OCI-LY7 (cell line): ENCODE measurements at regions not wholly inside any gene's neighbourhood (a gene's known extent, or its start where the extent isn't known, plus 50 kb on each side); places are given as distances from the start of the nearest gene placed in this dataset.
"Not testable (repeated sequence)": the region's sequence is repeated elsewhere in the genome, so short reads cannot be mapped to it uniquely, and the experiment has no call there.

Experiments used
- BruUV-seq: library from RNA; stranded (reverse); fragments of 400-500 nt; replicated peaks from 2 replicates; lab custom pipeline; 2021; lab: Mats Ljungman, UMichigan
- CTCF ChIA-PET: fragments of 300-600 bp; sonication (Branson Sonifier 250); formaldehyde crosslinking; loops from one replicate; lab custom pipeline; 2022; ENCODE audit warnings: antibody characterized with exemption; ENCODE audit not compliant: unreplicated experiment; lab: Charles Lee
- POLR2A ChIA-PET: fragments of 300-600 bp; sonication (Branson Sonifier 250); formaldehyde crosslinking; loops from one replicate; lab custom pipeline; 2022; ENCODE audit warnings: antibody characterized with exemption; lab: Charles Lee
- DNase-seq: peaks from one replicate; pipeline ENCODE4 v3.0.0-alpha.2; 2015; ENCODE audit warnings: low spot score
- H2AFZ ChIP-seq: fragments of 200-600 bp; sonication (generic), shearing (Covaris generic); 2 replicates; pipeline ENCODE4 v1.6.1; 2014; ENCODE audit warnings: mild to moderate bottlenecking, antibody characterized with exemption, low read length, moderate library complexity
- H3K27ac ChIP-seq: fragments of 200-600 bp; sonication (generic); 2 replicates; pipeline ENCODE4 v1.5.1; 2014; ENCODE audit warnings: mixed run types, low read depth, mild to moderate bottlenecking, moderate library complexity, low read length, inconsistent platforms; ENCODE audit not compliant: poor library complexity, severe bottlenecking
- H3K36me3 ChIP-seq: fragments of 200-600 bp; sonication (generic); 2 replicates; pipeline ENCODE4 v1.6.1; 2014; ENCODE audit warnings: mild to moderate bottlenecking, antibody characterized with exemption, low read length, moderate library complexity, mixed read lengths; ENCODE audit not compliant: insufficient read depth
- H3K4me1 ChIP-seq: fragments of 200-600 bp; sonication (generic); 2 replicates; pipeline ENCODE4 v1.5.1; 2014; ENCODE audit warnings: mild to moderate bottlenecking, low read length; ENCODE audit not compliant: insufficient read depth, poor library complexity, severe bottlenecking
- H3K4me2 ChIP-seq: fragments of 200-600 bp; sonication (generic); 2 replicates; pipeline ENCODE4 v1.6.1; 2014; ENCODE audit warnings: mild to moderate bottlenecking, low read length
- H3K4me3 ChIP-seq: fragments of 200-600 bp; sonication (generic); 2 replicates; pipeline ENCODE4 v1.5.1; 2014; ENCODE audit warnings: mild to moderate bottlenecking, low read depth, low read length; ENCODE audit not compliant: poor library complexity, severe bottlenecking
- H3K79me2 ChIP-seq: fragments of 200-600 bp; sonication (generic); 2 replicates; pipeline ENCODE4 v1.6.1; 2016; ENCODE audit warnings: low read depth, mild to moderate bottlenecking, low read length, moderate library complexity, mixed read lengths; ENCODE audit not compliant: insufficient read depth
- H3K9me2 ChIP-seq: fragments of 200-600 bp; sonication (generic); 2 replicates; pipeline ENCODE4 v1.6.1; 2016; ENCODE audit warnings: mild to moderate bottlenecking, low read length, mixed read lengths; ENCODE audit not compliant: insufficient read depth
- H3K9me3 ChIP-seq: fragments of 200-600 bp; sonication (generic); 2 replicates; pipeline ENCODE4 v1.6.1; 2014; ENCODE audit warnings: mild to moderate bottlenecking, mixed run types, low read length, mixed read lengths
- H4K20me1 ChIP-seq: fragments of 200-600 bp; sonication (generic); 2 replicates; pipeline ENCODE4 v1.6.1; 2014; ENCODE audit warnings: mild to moderate bottlenecking, antibody characterized with exemption, low read length, moderate library complexity, mixed read lengths; ENCODE audit not compliant: insufficient read depth
- intact Hi-C: fragments of 100-400 bp; cut with micrococcal nuclease; formaldehyde crosslinking; loops from one replicate; pipeline ENCODE4 v1.10.0; 2022; ENCODE audit not compliant: unreplicated experiment

DNA sequence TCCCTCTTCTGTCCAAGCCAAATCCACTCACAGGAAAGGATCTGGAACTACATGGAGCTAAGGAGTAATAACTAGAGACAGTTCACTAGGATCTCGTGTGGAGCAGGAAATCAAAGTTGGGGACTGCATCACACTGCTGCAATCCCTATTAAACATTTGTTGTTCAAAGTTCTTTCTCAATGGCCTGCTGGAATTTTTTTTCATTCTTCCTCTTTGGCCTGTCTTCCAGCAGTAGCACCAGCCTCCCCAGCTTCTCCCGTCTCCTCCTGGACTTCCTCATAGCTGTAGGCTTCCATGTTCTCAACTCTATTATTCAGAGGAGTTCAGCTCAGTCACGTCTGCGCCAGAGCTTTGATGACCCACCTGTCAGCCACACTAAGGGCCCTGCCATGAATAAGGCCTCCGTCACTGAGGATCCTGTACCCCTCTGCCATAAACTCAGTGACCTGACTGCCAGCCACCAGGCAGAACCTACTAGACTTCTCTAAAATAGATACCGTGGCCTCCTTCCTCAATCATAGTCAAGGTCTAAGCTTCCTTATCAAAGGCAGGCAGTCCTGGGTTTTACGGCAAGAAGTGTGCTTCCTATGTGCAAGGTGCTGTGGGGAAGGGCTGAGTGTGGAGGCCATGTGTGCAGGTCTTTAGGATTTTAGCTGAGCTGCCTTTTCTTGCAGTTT, 60.9 kb upstream of the PLGLB2 start:
- H3K4me1 ChIP-seq, CTCF ChIA-PET, H4K20me1 ChIP-seq, H3K9me3 ChIP-seq, H3K4me2 ChIP-seq, H3K79me2 ChIP-seq, DNase-seq, H3K36me3 ChIP-seq, H3K27ac ChIP-seq, intact Hi-C loops, BruUV-seq, H2AFZ ChIP-seq, H3K4me3 ChIP-seq, H3K9me2 ChIP-seq, POLR2A ChIA-PET: not testable (repeated sequence)

DNA sequence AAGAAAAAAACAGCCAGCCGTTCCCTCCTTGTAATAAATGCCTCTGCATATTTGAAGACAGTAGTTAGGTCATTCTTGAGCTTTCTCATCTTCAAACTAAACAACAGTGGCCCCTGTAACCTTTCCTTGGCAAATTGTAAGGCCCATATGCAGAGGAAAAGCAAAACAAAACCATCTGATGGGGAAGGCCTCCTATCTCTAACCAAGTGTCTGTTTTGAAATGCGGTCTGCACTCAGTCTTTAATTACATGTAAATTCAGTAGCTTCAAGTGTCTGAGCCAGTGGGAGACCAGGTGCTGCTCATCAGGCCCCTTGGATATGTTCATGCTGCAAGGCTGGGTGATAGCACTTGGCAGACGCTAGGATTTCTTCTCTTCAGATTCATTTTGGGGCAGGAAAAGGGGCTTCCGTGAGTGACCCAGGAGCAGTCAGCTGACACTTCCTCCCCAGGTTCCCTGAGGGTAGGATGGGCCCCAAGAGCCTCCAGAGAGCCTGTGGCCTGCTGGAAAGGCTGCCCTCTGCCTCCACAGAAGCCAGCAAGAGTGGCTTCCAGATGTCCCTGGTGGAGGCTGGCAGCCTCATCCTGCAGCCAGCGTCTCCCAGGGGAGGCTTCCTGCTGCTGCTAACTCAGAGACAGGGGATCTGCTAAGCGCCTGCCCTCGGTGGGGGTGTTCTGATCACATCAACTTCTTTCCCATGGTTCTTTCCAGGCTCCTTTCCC, 60.2 kb upstream of the PLGLB2 start:
- H3K9me3 ChIP-seq, DNase-seq, intact Hi-C loops, CTCF ChIA-PET, H3K4me3 ChIP-seq, H3K4me2 ChIP-seq, BruUV-seq, H3K79me2 ChIP-seq, H4K20me1 ChIP-seq, H3K27ac ChIP-seq, H3K9me2 ChIP-seq, H3K4me1 ChIP-seq, H3K36me3 ChIP-seq, H2AFZ ChIP-seq, POLR2A ChIA-PET: not testable (repeated sequence)

DNA sequence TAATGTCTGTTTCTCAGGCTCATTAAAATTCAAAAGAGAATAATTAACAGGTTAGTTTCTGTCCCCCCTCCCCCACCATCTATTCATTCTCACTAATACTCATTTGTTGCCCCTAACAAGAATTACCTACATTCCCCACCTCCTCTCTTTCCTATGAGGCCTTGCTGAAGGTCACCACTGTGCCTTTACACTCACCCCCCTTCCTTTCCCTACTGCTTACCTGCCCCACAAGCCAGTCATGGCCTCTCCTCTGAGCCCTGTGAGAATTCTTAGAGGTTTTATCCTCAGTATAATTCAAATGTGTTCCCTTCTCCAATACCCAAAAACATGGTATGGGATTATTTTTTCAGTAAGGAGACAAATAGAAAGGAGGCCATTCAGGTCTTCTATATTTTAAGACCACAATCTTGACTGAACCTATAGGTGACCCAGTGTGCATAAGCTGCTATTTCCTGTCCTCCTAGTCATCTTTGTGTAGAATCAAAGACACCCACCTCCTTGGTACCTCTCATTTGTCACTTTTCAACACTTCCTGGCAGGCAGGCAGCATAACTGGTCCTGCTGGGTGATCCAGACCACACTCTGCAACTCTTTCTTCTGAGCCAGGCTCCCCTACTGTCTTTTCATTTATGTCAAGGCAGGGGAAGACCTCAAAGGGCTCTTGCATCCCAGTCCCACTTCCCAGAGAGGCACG, 55.8 kb upstream of the PLGLB2 start:
- CTCF ChIA-PET, intact Hi-C loops, H3K4me3 ChIP-seq, POLR2A ChIA-PET, H3K36me3 ChIP-seq, DNase-seq, H3K4me2 ChIP-seq, H2AFZ ChIP-seq, H3K4me1 ChIP-seq, BruUV-seq, H3K27ac ChIP-seq, H3K79me2 ChIP-seq, H4K20me1 ChIP-seq, H3K9me2 ChIP-seq, H3K9me3 ChIP-seq: not testable (repeated sequence)

DNA sequence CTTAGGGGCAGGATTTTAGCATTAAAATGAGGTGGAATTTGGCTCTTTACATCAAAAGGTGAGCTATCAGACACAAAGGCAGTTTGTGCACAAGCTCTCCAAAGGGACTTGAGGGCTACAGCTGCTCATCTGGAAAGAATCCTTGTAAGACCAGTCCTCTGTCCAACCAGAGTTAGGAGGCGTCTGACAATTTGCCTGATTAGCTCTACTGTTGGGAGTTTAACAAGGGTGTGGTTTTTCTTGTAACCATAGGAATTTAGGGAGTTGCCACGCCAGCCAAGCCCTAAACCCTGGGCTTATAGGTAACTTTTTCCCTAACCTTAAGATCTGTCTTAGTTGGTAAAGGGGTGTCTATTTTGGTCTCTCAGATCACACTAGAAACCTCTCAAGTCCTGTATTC, 55.0 kb upstream of the PLGLB2 start:
- DNase-seq, POLR2A ChIA-PET, BruUV-seq: not testable (repeated sequence)

DNA sequence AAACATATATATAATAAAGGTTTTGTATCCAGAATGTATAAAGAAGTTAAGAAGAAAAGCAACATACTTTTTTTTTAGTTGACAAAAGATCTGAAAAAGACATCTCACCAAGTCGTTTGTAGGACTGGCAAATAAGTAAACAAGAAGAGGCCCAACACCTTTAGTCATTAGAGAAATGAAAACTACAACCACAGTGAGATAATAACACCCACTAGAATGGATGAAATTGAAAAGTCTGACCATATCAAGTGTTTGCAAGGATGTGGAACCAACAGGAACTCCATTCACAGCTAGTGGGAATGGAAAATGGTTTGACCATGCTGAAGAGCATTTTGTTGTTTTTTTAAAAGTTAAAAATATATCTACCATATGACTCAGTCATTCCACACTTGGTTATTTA, 54.0 kb upstream of the PLGLB2 start:
- DNase-seq, H3K79me2 ChIP-seq, H3K4me1 ChIP-seq, intact Hi-C loops, POLR2A ChIA-PET, H4K20me1 ChIP-seq, CTCF ChIA-PET, H3K9me2 ChIP-seq, H3K27ac ChIP-seq, H3K36me3 ChIP-seq, H3K4me3 ChIP-seq, H3K4me2 ChIP-seq, BruUV-seq, H3K9me3 ChIP-seq, H2AFZ ChIP-seq: not testable (repeated sequence)

More for the DNA sequence above, 55.0 kb upstream of the PLGLB2 start:
- H3K4me2 ChIP-seq, H3K79me2 ChIP-seq, H4K20me1 ChIP-seq, H3K4me1 ChIP-seq, intact Hi-C loops, H3K9me2 ChIP-seq, CTCF ChIA-PET, H3K9me3 ChIP-seq, H3K36me3 ChIP-seq, H3K27ac ChIP-seq, H2AFZ ChIP-seq, H3K4me3 ChIP-seq: not testable (repeated sequence)

DNA sequence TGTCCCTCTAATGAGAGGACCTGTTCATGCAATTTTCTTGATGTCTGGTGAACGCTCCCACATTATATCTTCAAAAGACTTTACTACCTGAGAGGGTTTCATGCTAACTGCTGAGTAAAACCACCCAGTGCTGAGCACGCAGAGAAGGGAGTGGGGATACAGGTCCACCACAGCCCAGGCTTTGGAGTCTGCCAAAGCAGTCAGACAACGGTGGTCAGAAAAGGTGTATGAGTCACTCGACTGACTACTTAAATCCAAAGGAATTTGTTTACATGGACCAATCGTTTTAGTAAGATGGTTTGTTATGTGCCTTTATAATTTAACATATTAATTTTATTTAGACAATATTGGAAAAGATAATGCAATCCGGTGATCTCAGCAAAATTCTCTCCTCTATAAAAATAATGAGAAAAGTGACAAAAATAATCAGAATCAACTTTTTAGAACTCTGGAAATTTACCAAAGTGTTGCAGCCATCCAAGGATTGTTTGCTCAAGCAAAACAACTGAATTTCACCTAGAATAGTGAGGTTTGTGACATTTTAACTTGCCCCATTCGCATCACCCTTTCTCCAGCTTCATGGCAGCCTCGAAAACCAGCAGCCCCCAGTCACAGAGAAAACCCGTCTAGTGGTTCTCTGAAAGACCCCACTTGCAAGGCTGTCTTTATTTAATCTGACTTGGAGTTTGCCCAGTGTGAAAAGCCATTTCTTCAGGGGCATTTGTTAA, 52.1 kb upstream of the PLGLB2 start:
- DNase-seq, CTCF ChIA-PET, H2AFZ ChIP-seq, H3K9me2 ChIP-seq, H3K79me2 ChIP-seq, BruUV-seq, POLR2A ChIA-PET, intact Hi-C loops, H4K20me1 ChIP-seq, H3K36me3 ChIP-seq, H3K4me2 ChIP-seq, H3K27ac ChIP-seq, H3K9me3 ChIP-seq, H3K4me3 ChIP-seq, H3K4me1 ChIP-seq: not testable (repeated sequence)
